HUDEP-2 (cell line): ENCODE measurements at regions not wholly inside any gene's neighbourhood (a gene's known extent, or its start where the extent isn't known, plus 50 kb on each side); places are given as distances from the start of the nearest gene placed in this dataset.

Source experiments
- DNase-seq, 76 experiments: peaks; one replicate each; lab custom pipeline; 2025; ENCODE audit not compliant: unreplicated experiment in 76 of 76; lab: John Stamatoyannopoulos, UW

DNA sequence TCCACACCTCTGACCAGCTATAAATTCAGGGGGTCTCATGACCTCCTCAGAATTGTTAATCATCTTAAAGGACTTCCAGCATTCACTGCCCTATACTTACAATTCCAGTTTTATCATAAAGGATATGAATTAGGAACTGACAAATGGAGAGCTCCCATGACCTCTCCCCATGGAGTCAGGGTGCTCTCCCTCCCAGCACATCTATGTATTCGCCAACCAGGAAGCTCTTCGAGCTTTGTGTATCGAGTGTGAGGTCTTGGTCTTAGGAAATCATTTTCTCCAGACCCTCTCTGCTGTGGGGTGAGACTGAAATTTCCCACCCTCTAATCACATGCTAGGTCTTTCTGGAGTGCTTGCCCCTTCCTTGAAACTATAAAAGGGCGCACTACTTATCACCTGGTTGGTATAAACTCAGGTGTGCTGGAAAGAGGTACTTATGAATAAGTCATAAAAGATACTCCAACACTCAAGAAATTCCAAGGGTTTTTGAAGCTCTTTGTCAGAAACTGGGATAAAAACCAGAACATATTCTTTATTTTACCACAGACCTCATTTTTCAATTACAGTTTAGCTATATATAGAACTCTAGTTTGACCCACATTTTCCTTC lies 238.4 kb upstream of the OPRM1 start:
- DNase-seq = no peak

DNA sequence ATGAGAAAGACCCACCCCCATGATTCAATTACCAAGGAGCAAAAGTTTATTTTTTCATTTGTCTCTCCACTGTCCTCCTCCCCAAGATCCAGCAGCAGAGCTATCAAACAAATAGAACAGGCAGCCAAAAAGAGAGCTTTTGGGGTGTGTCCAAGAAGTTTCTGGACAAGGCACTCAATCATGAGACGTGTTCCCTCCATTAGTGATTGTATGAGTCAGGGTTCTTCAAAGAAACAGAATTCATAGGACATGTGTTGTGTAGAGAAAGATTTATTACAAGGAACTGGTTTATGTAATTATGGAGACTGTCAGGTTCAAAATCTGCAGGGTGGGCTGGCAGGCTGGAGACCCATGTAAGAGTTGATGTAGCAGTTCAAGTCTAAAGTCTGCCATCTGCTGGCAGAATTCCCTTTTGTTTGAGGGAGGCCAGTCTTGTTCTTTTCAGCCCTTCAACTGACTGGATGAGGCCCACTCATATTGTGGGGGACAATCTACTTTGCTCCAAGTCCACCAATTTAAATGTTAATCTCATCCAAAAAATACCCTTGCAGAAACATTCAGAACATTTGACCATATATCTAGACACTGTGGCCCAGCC lies 248.1 kb upstream of the OPRM1 start:
- DNase-seq = peak in 2 of 76 experiments; percentile 9 to 25

DNA sequence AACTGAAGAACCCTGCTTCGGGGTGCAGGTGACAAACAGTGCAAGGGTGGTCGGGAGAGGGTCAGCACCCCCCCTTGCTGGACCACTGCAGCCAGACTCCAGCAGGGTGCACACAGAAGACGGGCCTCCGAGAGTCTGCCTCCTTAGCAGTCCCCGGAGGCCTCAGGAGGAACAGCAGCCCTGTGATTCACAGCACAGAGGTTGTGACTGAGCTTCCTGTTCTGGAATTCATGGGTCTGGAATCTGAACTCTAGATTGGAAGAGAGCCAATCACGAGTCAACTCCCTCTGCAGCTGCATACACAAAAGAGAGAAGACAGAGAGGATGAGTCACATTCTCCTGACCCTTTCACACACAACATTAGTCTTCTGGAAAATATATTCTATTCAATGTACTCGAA lies 249.0 kb upstream of the OPRM1 start:
- DNase-seq = no peak

DNA sequence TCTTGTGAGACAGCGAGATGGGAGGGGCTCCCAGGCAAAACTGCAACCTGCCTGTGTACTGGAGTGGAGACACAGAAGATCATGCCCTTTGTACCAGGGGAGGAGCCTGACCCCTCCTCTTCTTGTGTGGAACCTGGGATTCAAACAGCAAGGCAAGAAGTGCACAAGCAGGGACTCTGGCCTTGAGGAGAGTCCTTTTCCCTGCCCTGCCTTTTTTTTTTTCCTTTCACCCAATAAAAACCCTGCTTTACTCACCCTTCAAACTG lies 251.8 kb upstream of the OPRM1 start:
- no peak for DNase-seq

DNA sequence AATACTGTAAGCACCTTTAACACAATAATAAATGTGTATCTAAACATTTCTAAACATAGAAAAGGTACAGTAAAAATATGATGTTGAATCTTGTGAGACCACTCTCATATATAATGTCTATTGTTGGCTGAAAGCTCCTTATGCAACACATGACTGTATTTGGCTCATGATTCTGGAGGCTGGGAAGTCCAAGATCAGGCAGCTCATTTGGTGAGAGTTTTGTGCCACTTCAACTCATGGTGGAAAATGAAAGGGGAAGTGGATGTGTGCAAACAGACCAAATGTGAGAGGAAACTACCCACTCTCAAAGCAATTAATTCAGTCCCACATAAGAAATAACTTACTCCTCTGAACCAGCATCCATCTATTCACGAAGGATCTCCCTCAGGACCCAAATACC lies 257.7 kb upstream of the OPRM1 start:
- DNase-seq = no peak

DNA sequence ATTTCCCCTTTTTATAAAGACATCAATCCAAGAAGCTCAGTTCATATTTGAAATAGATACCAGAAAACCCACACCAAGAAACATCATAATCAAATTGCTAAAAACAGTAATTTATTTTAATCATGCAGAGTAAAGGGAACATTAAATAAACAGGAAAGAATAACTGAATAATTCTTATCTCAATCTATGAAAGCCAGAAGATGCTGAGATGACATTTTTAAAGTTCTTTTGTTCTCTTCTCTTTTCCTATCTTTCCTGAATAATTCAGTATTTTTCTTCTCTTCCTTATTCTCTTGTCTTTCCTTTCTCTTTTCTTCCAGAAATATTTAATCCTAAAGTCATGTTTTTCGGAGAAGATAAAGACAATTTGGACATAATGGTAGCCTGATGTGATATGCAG lies 259.0 kb upstream of the OPRM1 start:
- no peak for DNase-seq

DNA sequence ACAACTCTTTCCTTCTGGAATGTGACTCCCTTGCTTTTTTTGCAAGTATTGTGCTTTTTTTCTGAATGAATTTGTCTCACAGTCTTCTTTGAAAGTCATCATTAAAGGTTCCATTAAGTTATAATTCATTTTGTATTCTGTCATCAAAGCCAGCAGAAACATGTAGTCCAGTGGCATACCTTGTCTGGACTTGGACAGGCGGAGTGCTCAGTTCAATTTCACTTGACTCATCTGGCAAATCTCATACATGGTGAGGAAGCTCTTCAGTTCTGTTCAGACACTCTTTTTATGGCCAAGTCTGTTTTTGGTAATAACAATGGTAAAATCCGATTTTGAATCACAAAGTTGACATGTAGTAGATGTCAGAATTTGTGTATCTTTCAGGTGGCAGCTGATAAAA lies 260.8 kb upstream of the OPRM1 start:
- no peak for DNase-seq

DNA sequence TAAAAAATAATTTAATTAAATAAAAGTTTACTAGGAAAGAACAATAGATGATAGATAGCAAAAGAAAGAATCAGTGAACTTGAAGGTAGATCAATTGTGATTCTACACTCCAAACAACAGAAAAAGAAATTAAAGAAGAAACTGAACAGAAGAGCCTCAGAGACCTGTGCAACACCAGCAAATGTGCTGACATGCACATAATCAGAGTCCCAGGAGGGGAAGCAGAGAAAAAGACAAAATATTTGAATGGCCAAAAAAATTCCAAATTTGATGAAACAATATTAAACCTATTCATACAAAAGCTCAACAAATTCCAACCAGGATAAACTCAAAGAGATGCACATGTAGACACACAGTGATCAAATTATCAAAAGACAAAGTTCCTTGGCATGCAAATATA lies 267.5 kb upstream of the OPRM1 start:
- no peak for DNase-seq

DNA sequence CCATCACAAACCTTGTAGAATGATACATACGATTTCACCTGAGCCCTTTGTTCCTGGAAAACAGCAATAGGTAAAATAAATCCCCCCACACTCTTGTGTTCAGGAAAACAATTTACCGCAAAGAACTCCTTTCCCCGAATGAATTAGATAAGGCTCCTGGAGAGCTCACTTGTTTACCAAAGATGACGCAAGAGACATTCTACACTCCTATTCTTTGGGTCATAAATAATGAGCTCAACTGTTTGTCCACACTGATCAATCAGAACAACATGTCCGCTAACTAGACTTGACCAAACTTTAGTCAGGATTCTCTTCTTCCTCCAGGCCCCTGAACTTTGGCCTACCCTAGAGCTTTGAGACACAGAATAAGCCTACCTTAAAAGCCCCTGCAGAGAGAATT lies 271.9 kb upstream of the OPRM1 start:
- DNase-seq = no peak

DNA sequence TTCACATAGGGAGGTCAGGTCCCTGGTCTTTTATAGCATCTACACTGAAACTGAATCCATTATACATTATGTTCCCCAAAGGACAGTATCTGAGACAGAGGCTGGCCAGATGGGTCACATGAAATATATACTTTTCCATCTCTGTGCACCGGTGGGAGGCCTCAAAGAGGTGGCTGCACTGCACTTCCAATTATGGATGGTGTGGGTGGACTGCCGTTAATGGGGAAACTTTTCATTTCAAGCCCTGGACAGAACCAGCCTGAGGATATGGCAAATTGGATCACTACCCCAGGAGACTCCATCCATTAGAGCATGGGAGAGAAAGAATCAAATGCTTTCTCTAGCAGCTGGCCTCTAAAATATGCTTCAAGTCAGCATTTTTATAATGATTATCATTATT lies 280.5 kb upstream of the OPRM1 start:
- DNase-seq = no peak

DNA sequence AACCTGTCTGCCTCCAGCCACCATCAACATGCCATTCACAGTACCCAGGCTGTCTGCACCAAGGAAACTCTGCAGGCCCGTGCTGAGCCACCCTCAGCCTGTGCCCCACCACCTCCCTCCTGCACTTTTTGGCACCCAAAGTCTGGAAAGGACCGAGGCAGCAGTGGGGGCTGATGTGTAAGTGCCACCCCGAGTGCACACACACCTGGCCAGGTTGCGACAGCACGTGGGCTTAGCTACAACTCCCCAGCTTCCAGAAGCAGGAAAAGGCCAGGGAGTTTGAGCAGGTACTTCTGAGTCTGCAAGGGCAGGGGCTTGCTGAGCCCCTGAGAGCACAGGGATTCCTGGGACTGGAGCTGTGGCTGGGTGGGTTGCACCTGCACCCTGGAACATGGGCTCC lies 303.3 kb upstream of the OPRM1 start:
- no peak for DNase-seq

DNA sequence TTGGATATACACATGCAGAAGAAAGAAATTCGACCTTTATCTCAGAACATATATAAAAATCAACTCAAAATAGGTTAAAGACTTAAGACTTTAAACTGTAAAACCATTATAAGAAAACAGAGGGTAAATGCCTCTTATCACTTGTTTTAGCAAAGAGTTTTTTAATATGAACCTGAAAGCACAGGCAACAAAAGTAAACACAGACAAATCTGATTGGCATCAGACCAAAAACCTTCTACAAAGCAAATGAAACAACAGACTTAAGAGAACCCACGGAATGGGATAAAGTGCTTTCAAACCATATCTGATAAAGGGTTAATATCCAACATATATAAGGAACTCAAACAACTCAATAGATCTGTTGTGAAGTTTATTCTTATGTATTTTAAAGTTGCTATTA lies 309.9 kb upstream of the OPRM1 start:
- no peak for DNase-seq

DNA sequence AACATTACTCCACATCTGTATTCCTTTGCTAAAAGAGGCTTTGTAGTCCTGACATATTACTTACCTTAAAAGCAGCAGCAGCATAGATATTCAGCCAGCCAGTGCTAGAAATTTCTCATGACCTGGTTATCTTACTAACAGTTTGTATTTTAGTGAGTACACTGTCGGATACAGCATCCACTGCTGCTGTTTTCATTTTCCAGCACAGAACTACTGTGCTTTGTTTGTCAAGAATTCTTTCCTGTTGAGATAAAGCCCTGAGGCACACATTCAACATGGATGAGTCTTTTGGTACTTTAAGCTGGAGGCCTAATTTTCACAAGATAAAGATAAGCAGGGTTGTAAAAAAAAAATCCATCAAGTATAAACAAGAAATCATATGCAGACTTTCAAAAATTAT lies 311.2 kb upstream of the OPRM1 start:
- DNase-seq = no peak

DNA sequence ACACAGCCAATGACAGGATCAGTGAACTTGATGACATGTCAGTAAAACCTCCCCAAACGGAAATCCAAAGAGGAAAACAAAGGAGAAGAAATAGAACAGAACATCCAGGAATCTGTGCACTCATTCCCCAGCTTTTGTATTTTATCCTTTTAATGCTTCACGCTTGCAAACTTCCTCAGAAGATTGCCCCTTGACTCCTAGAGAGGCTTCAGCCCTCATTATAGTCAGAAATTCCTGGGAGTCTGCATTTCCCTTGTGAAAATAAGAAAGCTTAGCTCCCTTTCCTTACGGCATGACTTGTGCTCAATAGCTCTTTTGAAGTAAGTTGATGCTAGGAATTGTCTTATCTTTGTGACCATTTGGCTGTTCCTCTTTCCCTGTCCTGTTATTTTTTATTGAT lies 313.6 kb upstream of the OPRM1 start:
- no peak for DNase-seq

DNA sequence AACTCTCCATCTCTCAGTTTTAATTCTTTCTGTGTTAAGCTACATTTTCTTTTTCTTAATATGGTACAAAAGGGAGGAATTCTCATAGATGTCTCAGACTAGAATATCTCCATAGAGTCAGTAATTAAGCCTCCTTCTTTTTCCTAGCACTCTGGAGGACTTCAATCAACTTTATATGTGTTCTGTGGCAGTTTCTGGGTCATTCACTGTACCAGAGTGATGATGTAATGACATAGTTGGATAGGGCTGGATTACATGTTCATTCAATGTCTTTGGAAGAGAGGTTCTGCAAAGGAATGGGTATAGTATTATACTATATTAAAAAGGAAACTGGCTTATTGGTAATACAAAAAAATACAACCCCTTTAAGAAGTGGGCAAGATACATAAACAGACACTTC lies 318.3 kb upstream of the OPRM1 start:
- DNase-seq = no peak

DNA sequence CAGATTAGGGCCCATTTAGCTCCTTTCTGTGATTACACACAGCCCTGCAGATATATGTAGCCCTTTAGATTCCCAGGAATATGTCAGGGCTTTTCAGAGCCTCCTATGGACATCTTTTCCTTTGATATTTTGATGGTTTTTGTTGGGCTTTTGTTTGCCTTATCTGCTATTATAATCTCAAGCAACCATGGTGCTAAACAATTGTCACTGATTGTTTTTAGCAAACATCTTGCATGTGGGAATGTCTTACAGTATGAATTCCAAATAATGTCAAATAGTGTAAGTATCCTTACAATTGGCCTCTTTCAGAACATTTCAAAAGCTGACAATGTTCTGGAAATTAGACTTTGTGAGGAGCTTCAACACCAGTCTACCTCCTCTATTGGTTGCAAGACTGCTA lies 333.6 kb upstream of the OPRM1 start:
- no peak for DNase-seq

DNA sequence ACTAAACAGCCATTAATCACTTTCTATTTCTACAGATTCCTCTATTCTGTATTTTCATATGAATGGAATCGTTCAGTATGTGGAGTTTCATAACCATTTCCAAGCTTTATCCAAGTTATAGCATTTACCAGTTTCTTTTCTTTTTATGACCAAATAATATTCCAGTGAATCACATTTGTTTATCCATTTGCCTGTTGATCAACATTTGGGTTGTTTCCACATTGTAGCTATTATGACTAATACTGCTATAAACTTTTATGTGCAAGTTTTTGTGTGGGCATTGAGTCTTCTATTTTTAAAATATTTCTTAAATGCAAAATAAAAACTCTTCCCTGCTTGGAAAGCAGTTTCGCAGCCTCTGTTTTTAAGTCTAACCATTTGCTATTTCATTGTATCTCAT lies 336.4 kb upstream of the OPRM1 start:
- DNase-seq = no peak

DNA sequence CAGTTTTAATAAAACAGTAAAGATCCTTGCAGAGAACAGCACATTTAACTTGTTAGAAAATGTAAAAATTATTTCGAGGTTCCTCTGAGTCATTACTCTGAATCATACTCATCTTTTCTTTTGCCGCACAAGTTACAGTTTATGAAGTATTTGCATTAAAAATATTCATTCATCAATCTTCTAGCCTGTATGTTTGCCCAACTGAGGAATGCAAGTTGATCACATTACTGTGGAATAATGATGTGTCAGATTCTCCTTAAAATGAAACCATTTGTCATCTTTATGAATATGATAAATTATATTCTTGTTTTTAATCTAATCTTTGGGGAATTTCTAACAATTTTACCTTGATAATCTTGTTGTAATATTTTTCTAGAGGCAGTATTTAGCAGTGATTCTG lies 340.4 kb upstream of the OPRM1 start:
- DNase-seq = no peak

DNA sequence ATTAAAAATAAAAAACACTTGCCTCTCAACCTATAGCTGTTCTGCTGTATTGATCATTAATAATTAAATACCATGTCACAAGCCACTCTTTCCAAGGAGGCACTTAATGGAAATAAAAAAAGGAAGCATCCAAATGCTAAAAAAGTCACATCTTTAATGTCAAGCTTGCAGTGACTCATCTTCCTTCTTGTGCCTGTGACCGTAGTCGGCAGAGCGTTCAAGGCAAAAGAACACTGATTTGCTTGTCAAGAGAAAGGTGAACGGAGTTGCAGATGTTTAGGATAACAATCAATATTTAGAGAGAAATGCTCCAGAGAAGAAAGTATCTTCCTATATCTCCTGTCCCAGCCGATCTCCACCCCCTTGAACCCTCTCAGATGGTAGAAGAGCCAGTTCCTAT lies 341.0 kb upstream of the OPRM1 start:
- no peak for DNase-seq

DNA sequence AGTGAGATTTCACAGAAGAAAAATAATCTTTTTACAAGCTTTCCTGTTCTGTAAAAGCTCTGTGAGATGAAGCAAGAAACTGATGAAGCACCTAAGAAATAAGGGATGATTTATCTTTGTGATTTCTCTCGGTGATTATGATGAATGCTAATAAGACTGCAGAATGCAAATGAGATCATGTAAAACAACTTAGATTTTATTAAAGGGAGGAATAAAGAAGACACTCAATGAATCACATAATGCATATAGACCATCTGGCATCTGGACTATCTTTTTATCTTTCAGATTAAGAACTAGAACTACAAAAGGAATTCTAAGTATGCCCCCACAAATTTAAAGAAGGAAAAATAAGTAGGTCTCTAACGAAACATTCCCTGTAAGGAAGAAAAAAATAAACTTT lies 361.5 kb upstream of the OPRM1 start:
- DNase-seq = no peak

DNA sequence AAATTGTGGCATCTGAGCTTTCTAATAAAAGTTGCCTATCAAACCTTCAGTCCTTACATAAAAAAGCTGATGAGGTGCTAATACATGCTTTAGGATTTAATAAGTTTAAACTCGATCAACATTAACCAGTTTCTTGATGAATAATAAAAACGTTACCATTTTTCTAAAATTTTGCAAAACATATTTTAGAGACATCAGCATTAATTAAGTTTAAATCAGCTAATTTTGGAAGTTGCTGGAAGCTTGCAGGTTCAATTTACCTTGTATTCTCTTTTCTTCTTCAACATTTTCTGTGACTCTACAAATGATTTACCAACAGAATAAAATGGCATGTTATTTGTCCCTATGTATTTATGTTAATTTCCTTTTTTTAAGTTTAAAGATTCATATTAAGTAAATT lies 365.3 kb upstream of the OPRM1 start:
- no peak for DNase-seq

DNA sequence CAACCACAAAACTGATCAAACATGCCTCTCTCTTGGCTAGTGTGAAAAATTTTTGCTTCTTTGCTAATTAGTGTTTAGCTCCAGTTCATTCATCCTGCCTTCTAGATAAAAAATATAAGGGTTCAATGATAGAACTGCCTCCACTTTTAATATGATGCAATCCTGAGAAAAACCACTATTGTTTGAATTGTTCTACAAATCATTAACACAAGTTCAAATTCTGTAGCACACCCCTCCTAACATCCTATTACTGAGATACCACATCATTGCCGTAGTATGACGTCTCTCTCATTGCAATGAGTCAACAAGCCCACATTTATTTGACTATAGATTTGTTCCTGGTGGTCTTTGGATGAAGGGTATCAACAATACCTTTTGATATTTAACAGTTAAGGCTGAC lies 365.8 kb upstream of the OPRM1 start:
- no peak for DNase-seq

DNA sequence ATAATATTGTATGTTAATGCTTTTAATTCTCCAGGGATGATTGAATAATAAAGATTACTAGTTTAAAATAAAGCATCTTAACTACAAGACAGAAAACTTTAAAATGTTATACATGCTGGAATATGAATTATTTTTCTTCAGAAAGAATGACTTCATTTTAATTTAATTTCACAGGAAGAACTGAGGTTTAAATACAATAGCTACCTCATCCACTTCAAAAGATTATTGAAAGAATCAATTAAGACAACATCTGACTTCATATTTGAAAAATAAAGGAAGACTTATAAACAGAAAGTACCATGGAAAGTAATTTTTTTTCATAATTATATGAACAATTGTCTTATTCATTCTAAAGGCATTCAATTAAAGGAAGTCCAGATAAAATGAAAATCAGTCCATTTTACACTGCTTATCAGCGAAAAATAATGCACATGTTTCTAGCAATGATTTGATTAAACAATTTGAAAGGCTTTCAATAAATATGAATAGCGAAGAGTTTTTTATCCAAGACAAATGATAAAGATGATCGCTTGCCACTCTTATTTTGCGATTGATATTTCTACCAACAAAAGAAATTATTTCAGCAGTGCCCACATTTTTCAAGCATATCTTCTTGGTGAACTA lies 368.5 kb upstream of the OPRM1 start:
- no peak for DNase-seq
